AG04450 (cell line): ENCODE measurements at regions not wholly inside any gene's neighbourhood (a gene's known extent, or its start where the extent isn't known, plus 50 kb on each side); places are given as distances from the start of the nearest gene placed in this dataset.

Experiments used
- CTCF ChIA-PET: fragments of 300-600, 350-600 bp; formaldehyde crosslinking; extraction: SDS; loops from one replicate; lab custom pipeline; 2022; ENCODE audit warnings: antibody characterized with exemption, inconsistent platforms; lab: Charles Lee
- POLR2A ChIA-PET: fragments of 350-600 bp; formaldehyde crosslinking; extraction: SDS; loops from one replicate; lab custom pipeline; 2021; ENCODE audit warnings: antibody characterized with exemption, inconsistent platforms; lab: Yijun Ruan, JAX
- DNase-seq: peaks from one replicate; pipeline ENCODE4 v3.0.0-alpha.2; 2011; ENCODE audit warnings: low read depth, low spot score
- H3K27ac ChIP-seq: one replicate; pipeline ENCODE4 v1.5.1; 2012; ENCODE audit warnings: low read depth, low read length, control low read depth
- H3K27me3 ChIP-seq: one replicate; pipeline ENCODE4 v1.6.0; 2012; ENCODE audit warnings: low read length; ENCODE audit not compliant: control insufficient read depth, insufficient read depth
- H3K4me3 ChIP-seq: 2 replicates; pipeline ENCODE4 v1.5.1; 2011; ENCODE audit warnings: mild to moderate bottlenecking, low read depth, low read length, control low read depth
- H3K9me3 ChIP-seq: 2 replicates; pipeline ENCODE4 v1.5.1; 2012; ENCODE audit warnings: low read length; ENCODE audit not compliant: control insufficient read depth, insufficient read depth
- TF ChIP-seq, protein P1 (sequence below): IDR thresholded peaks from 2 replicates; pipeline ENCODE4 v1.5.1; 2011; ENCODE audit warnings: low read depth, low read length, control low read depth, inconsistent platforms

DNA sequence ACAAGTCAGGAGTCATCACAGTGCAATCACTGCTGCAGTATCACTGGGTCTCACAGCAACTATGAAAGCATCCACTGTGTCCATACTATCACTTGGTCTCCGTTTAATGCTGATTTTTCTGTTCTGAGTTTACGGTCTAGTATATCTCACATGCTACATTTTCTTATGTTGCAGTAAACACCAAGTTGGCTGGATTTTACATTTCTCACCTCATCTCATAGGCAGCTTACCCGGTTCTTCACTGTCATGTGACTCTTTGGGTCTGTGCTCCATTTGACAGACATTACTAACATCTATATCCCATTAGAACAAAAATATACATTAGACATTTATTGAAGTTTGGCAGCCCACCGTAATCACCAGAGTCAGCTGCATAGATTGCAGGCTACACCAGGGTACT, 115.7 kb upstream of the PRMT8 start:
- no peak overlapping the region for H3K27ac ChIP-seq
- ChIA-PET POLR2A (no interaction called here), CTCF (no interaction called here)
- H3K9me3 ChIP-seq, result no peaks in the 10 kb centered on the region; the same call in 1 of the 2 replicates
- H3K4me3 ChIP-seq, result no peak overlapping the region
- H3K27me3 ChIP-seq, result peaks cover 12% of the 10 kb centered on the region
- TF ChIP-seq, protein P1, sequence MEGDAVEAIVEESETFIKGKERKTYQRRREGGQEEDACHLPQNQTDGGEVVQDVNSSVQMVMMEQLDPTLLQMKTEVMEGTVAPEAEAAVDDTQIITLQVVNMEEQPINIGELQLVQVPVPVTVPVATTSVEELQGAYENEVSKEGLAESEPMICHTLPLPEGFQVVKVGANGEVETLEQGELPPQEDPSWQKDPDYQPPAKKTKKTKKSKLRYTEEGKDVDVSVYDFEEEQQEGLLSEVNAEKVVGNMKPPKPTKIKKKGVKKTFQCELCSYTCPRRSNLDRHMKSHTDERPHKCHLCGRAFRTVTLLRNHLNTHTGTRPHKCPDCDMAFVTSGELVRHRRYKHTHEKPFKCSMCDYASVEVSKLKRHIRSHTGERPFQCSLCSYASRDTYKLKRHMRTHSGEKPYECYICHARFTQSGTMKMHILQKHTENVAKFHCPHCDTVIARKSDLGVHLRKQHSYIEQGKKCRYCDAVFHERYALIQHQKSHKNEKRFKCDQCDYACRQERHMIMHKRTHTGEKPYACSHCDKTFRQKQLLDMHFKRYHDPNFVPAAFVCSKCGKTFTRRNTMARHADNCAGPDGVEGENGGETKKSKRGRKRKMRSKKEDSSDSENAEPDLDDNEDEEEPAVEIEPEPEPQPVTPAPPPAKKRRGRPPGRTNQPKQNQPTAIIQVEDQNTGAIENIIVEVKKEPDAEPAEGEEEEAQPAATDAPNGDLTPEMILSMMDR, result no peak
- DNase-seq, result no peak

DNA sequence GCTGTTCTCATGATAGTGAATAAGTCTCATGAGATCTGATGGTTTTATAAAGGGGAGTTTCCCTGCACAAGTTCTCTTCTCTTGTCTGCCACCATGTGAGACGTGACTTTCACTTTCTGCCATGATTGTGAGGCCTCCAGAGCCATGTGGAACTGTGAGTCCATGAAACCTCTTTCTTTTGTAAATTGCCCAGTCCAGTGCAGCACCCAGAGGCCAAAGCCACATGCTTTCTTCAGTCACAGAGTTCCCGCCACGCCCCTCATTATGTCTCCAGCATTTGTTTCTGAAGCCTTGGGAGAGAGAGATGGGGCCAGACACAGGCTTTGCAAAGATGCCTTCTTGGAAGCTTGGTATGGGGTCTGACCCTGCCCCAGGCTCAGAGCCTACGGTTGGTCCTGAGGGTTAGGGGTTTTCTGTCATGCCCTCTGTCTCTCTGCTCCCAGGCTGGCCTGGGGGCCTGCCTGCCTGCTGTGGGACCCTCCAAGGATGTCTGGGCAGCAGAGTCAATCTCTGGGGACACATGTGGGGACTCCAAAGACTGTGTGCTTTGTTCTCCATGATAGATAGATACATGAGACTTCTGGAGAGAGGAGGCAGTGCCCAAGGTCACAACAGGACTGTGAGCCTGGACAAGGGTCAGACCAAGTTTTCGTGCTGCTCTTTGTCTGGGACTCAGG, 114.1 kb upstream of the PRMT8 start:
- H3K9me3 ChIP-seq, result no peaks in the 10 kb centered on the region; the same call in 1 of the 2 replicates
- H3K27ac ChIP-seq, result no peak overlapping the region
- TF ChIP-seq, protein P1, result no peak
- ChIA-PET POLR2A (no interaction called here), CTCF (no interaction called here)
- DNase-seq, result no peak
- H3K27me3 ChIP-seq, result peaks cover 3% of the 10 kb centered on the region
- no peak overlapping the region for H3K4me3 ChIP-seq

DNA sequence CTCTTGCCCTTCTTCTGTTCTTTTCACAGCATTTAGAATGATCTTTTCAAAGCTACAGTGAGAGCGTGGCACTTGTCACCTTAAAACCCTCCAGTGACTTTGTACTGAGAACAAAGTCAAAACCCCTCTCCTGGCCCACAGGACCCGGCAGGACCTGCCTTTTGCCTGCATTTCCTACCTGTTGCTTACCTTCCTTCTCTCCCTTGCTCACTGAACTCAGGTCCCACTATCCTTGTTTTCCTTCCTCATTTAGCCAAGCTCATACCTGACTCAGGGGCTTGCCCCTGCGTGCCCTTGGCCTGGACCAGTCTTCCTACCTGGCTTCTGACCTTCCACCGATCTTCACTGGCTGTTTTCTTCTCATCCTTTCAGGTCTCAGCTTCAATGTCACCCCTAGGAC, 112.3 kb upstream of the PRMT8 start:
- ChIA-PET CTCF (no interaction called here), POLR2A (no interaction called here)
- no peaks in the 10 kb centered on the region; the same call in 1 of the 2 replicates for H3K9me3 ChIP-seq
- H3K27me3 ChIP-seq, result peaks cover 3% of the 10 kb centered on the region
- H3K4me3 ChIP-seq, result no peak overlapping the region
- DNase-seq, result no peak
- H3K27ac ChIP-seq, result no peak overlapping the region
- TF ChIP-seq, protein P1, result no peak

DNA sequence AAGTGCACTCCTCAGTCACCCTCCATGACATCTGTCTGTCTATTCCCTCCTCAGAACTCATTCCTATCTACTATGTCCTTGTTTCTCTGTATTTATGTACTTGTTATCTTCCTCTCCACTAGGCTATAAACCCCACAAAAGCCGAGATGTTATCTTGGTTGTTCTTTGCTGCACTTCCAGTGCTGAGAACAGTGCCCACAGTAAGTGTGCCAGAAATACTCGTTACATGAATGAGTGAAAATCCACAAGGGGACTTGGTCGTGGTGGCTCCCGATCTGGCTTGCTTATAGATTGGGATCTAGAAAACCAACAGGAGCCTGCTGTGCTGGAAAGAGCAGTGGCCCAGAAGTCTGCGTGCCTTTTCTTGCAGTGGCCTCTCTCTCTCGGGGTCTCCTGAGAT, 111.9 kb upstream of the PRMT8 start:
- POLR2A ChIA-PET, result no interaction called here
- H3K9me3 ChIP-seq, result no peaks in the 10 kb centered on the region; the same call in 1 of the 2 replicates
- peaks cover 3% of the 10 kb centered on the region for H3K27me3 ChIP-seq
- H3K27ac ChIP-seq, result no peak overlapping the region
- no peak for DNase-seq
- TF ChIP-seq, protein P1, result no peak
- no peak overlapping the region for H3K4me3 ChIP-seq
- CTCF ChIA-PET, result no interaction called here

DNA sequence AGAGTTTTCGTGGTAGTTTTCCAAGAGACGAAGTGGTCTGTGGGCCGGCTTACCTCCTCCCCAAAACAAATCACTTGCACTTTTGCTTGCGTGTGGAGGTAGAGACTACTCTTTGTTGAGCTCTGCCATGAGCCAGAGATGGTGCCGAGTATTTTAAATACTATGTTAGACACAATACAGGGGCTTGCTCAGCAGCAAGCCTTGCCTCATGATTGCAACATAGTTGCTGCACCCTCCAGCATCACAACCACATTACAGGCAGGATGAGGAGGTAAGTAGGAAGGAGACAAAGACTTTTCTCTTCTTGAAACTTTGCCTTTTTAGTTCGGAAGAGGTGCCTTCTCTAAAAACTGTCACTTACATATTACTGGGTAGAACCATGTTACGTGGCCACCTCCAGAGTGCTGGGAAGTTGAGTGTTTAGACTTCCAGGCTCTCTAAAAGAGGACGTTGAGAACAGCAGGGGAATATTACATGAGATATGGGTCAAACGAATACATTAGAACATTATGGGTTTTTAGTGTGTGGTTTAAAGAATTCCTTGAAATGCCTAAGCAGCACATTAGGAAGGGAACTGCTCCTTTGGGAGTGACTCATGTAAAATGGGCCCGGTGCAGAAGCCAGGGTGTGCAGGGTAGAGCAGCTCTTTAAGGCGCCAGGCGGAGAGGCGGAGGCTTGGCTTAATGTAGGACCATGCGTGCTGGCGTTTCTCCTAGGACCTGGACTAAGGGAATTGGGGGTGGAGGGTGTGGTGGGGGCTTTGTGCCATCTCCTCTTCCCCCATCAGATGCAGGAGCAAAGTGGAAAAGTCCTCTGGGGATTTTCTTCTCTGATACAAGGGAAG, 110.6 kb upstream of the PRMT8 start:
- TF ChIP-seq, protein P1, result no peak
- ChIA-PET POLR2A (no interaction called here), CTCF (no interaction called here)
- H3K27ac ChIP-seq, result no peak overlapping the region
- no peak for DNase-seq
- no peak overlapping the region for H3K4me3 ChIP-seq
- no peaks in the 10 kb centered on the region; the same call in 1 of the 2 replicates for H3K9me3 ChIP-seq
- H3K27me3 ChIP-seq, result peaks cover 3% of the 10 kb centered on the region
